ENCODE measurements at regions not wholly inside any gene's neighbourhood (a gene's known extent, or its start where the extent isn't known, plus 50 kb on each side); places are given as distances from the start of the nearest gene placed in this dataset.

- peaks cover 10% of the 10 kb centered on the region for H3K9me3 Mint-ChIP-seq (ENCODE audit: unreplicated experiment)
- no peak for DNase-seq (ENCODE audit: unreplicated experiment)
- H3K4me3 Mint-ChIP-seq (ENCODE audit: unreplicated experiment), result no peak overlapping the region
- no peak for TF ChIP-seq CTCF (IDR thresholded peaks at IDR 0.05; ENCODE audit: unreplicated experiment)
- intact Hi-C loops (cut with micrococcal nuclease), result no loop called here
- H3K27ac Mint-ChIP-seq (ENCODE audit: low read depth, unreplicated experiment), result no peak overlapping the region
- POLR2A ChIA-PET, result interaction anchor here (1.0 to 1.1 kb wide), 2 partner anchors 12 to 17 kb away, joined by 3 to 4 read pairs; no protein-coding TSS in a partner anchor
- peaks cover 1% of the 10 kb centered on the region for H3K27me3 Mint-ChIP-seq (ENCODE audit: insufficient read depth, unreplicated experiment)
- no peaks in the 10 kb centered on the region for H3K4me1 Mint-ChIP-seq (ENCODE audit: insufficient read depth, unreplicated experiment)
- no TSS peak for BruUV-seq (replicated peaks)
- CTCF ChIA-PET, result no interaction called here
- H3K36me3 Mint-ChIP-seq (ENCODE audit: insufficient read depth, unreplicated experiment), result no peaks in the 10 kb centered on the region
Observed at GRCh38 chr15:67981848-67982247, 72.3 kb upstream of the PIAS1 start.

- DNase-seq (ENCODE audit: unreplicated experiment), result no peak
- intact Hi-C loops (cut with micrococcal nuclease), result no loop called here
- Mint-ChIP-seq H3K9me3 (ENCODE audit: unreplicated experiment) (no peaks in the 10 kb centered on the region), H3K4me3 (ENCODE audit: unreplicated experiment) (no peak overlapping the region), H3K27ac (ENCODE audit: low read depth, unreplicated experiment) (no peak overlapping the region), H3K4me1 (ENCODE audit: insufficient read depth, unreplicated experiment) (peaks cover 6% of the 10 kb centered on the region), H3K36me3 (ENCODE audit: insufficient read depth, unreplicated experiment) (no peaks in the 10 kb centered on the region), H3K27me3 (ENCODE audit: insufficient read depth, unreplicated experiment) (peaks cover 10% of the 10 kb centered on the region)
- no TSS peak for BruUV-seq (replicated peaks)
- ChIA-PET CTCF (interaction anchor here (1.8 kb wide), 1 partner anchor 128 kb away, joined by 5 read pairs; no protein-coding TSS in a partner anchor), POLR2A (interaction anchor here (1.2 kb wide), 1 partner anchor 28 kb away, joined by 3 read pairs; no protein-coding TSS in a partner anchor)
- no peak for TF ChIP-seq CTCF (IDR thresholded peaks at IDR 0.05; ENCODE audit: unreplicated experiment)
Observed at GRCh38 chr15:67991706-67992105, 62.4 kb upstream of the PIAS1 start.

- Mint-ChIP-seq H3K27me3 (ENCODE audit: insufficient read depth, unreplicated experiment) (peaks cover 4% of the 10 kb centered on the region), H3K36me3 (ENCODE audit: insufficient read depth, unreplicated experiment) (no peaks in the 10 kb centered on the region), H3K27ac (ENCODE audit: low read depth, unreplicated experiment) (no peak overlapping the region), H3K4me3 (ENCODE audit: unreplicated experiment) (no peak overlapping the region), H3K9me3 (ENCODE audit: unreplicated experiment) (no peaks in the 10 kb centered on the region), H3K4me1 (ENCODE audit: insufficient read depth, unreplicated experiment) (peaks cover 11% of the 10 kb centered on the region)
- BruUV-seq (replicated peaks), result no TSS peak
- ChIA-PET POLR2A (interaction anchor here (1.0 to 1.2 kb wide), 2 partner anchors 29 to 38 kb away, joined by 3 read pairs; no protein-coding TSS in a partner anchor), CTCF (interaction anchor here (0.7 kb wide), 1 partner anchor 35 kb away, joined by 3 read pairs; no protein-coding TSS in a partner anchor)
- intact Hi-C loops (cut with micrococcal nuclease), result no loop called here
- TF ChIP-seq CTCF (IDR thresholded peaks at IDR 0.05; ENCODE audit: unreplicated experiment), result no peak
- no peak for DNase-seq (ENCODE audit: unreplicated experiment)
Observed at GRCh38 chr15:67992411-67992810, 61.7 kb upstream of the PIAS1 start.

- ChIA-PET POLR2A (interaction anchor here (1.0 to 1.2 kb wide), 2 partner anchors 30 to 38 kb away, joined by 3 read pairs; no protein-coding TSS in a partner anchor), CTCF (no interaction called here)
- no peaks in the 10 kb centered on the region for H3K27me3 Mint-ChIP-seq (ENCODE audit: insufficient read depth, unreplicated experiment)
- no peak overlapping the region for H3K4me3 Mint-ChIP-seq (ENCODE audit: unreplicated experiment)
- no peak overlapping the region for H3K27ac Mint-ChIP-seq (ENCODE audit: low read depth, unreplicated experiment)
- H3K9me3 Mint-ChIP-seq (ENCODE audit: unreplicated experiment), result no peaks in the 10 kb centered on the region
- intact Hi-C loops (cut with micrococcal nuclease), result no loop called here
- H3K36me3 Mint-ChIP-seq (ENCODE audit: insufficient read depth, unreplicated experiment), result no peaks in the 10 kb centered on the region
- no TSS peak for BruUV-seq (replicated peaks)
- H3K4me1 Mint-ChIP-seq (ENCODE audit: insufficient read depth, unreplicated experiment), result peaks cover 14% of the 10 kb centered on the region
- DNase-seq (ENCODE audit: unreplicated experiment), result peak; percentile 23
- no peak for TF ChIP-seq CTCF (IDR thresholded peaks at IDR 0.05; ENCODE audit: unreplicated experiment)
Observed at GRCh38 chr15:67992834-67993233, 61.3 kb upstream of the PIAS1 start.

Data from MCF 10A (cell line).